Transverse colon (tissue), 4 donors: ENCODE measurements at regions not wholly inside any gene's neighbourhood (a gene's known extent, or its start where the extent isn't known, plus 50 kb on each side); places are given as distances from the start of the nearest gene placed in this dataset.

Experiments used
- EP300 ChIP-seq: sonication (generic); formaldehyde crosslinking; IDR thresholded peaks from one replicate; pipeline ENCODE4 v1.6.1; 2017; ENCODE audit warnings: antibody characterized with exemption, low read depth
- POLR2A ChIP-seq: fragments of 450-650 bp; IDR thresholded peaks from one replicate; pipeline ENCODE4 v1.6.1; 2016; ENCODE audit warnings: antibody characterized with exemption, mild to moderate bottlenecking, moderate library complexity
- POLR2AphosphoS5 ChIP-seq, 3 donors: sonication (generic); formaldehyde crosslinking; IDR thresholded peaks; one replicate each; pipeline ENCODE4 v1.6.1; 2016; ENCODE audit warnings: antibody characterized with exemption in 3 of 3
- TF ChIP-seq, protein P1 (sequence below), 5 experiments: fragments of 200-600 bp in 3 of 5; fragments of 450-650 bp in 2 of 5; sonication (generic) in 3 of 5; IDR thresholded peaks; 1 replicate in 2 of 5; 2 replicates in 3 of 5; pipeline ENCODE4 v1.5.1; 2016 to 2017; ENCODE audit warnings: antibody characterized with exemption in 5 of 5, inconsistent platforms in 3 of 5, mild to moderate bottlenecking in 2 of 5, moderate library complexity in 1 of 5

DNA sequence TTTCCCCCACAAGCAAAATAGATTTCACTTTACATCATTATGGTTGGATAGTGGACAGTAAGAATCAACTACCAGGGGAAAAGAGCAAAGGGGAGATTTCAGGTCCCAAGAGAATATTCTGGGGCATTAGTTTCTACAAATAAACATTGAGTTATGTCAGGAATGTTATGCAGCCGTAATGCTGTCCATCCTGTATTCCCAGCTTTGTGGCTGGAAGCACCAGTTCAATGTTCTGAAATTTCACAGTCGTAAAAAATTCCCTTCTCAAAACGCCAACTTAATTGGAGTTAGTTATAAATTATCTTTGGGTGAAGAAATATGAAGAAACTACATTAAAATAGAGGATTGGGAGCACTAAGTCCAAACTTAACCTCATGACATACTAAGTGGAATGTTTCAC lies 141.5 kb upstream of the FIGN start:
- TF ChIP-seq, protein P1, sequence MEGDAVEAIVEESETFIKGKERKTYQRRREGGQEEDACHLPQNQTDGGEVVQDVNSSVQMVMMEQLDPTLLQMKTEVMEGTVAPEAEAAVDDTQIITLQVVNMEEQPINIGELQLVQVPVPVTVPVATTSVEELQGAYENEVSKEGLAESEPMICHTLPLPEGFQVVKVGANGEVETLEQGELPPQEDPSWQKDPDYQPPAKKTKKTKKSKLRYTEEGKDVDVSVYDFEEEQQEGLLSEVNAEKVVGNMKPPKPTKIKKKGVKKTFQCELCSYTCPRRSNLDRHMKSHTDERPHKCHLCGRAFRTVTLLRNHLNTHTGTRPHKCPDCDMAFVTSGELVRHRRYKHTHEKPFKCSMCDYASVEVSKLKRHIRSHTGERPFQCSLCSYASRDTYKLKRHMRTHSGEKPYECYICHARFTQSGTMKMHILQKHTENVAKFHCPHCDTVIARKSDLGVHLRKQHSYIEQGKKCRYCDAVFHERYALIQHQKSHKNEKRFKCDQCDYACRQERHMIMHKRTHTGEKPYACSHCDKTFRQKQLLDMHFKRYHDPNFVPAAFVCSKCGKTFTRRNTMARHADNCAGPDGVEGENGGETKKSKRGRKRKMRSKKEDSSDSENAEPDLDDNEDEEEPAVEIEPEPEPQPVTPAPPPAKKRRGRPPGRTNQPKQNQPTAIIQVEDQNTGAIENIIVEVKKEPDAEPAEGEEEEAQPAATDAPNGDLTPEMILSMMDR (IDR thresholded peaks at IDR 0.05): no peak
- no peak for TF ChIP-seq POLR2AphosphoS5 (IDR thresholded peaks at IDR 0.05)
- no peak for TF ChIP-seq POLR2A
- TF ChIP-seq EP300: no peak
